ENCODE measurements at regions not wholly inside any gene's neighbourhood (a gene's known extent, or its start where the extent isn't known, plus 50 kb on each side); places are given as distances from the start of the nearest gene placed in this dataset.

DNA sequence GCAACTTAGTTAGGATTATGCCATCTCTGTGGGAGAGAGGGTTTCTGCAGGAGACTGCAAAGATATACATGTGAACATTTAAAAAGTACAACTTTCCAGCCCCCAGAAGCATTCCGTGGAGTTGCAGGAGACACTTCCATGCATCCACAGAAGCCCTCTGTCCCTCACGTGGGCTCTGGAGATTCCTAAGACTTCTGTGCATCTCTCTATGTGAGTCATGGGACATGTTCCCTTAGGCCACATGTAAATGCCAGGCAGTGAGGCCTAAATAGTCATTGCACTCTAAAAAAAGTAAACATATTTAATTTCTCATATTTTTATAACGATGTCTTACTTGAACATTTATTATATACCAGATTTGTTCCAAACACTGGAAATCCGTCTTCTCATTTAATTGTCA lies 126.5 kb upstream of the ROPN1 start:
- no peaks in the 10 kb centered on the region for H4K20me1 ChIP-seq (ENCODE audit: insufficient read depth, low read length)
- H3K4me1 ChIP-seq (ENCODE audit: insufficient read depth, low read length), result peaks cover 35% of the 10 kb centered on the region
- peak overlapping the region; percentile 33 for H3K4me2 ChIP-seq (ENCODE audit: insufficient read depth, low read length)

GRCh38 chr3:124119056-124119716 lies 127.3 kb upstream of the ROPN1 start:
- Histone ChIP-seq H3K79me2 (ENCODE audit: insufficient read depth, low read length) (no peaks in the 10 kb centered on the region), H3K27ac (ENCODE audit: low read depth, low read length) (peak overlapping the region; percentile 44), H3K27me3 (ENCODE audit: insufficient read depth, low read length) (no peaks in the 10 kb centered on the region), H3K4me1 (ENCODE audit: insufficient read depth, low read length) (peaks cover 35% of the 10 kb centered on the region), H3K4me3 (ENCODE audit: insufficient read depth, low read length) (no peak overlapping the region), H4K20me1 (ENCODE audit: insufficient read depth, low read length) (no peaks in the 10 kb centered on the region), H2AFZ (ENCODE audit: low read length) (no peak overlapping the region), H3K36me3 (ENCODE audit: insufficient read depth, low read length) (no peaks in the 10 kb centered on the region), H3K4me2 (ENCODE audit: insufficient read depth, low read length) (peak overlapping the region; percentile 59), H3K9me3 (ENCODE audit: low read depth, low read length) (no peaks in the 10 kb centered on the region)
- peak; percentile 79 for DNase-seq (ENCODE audit: insufficient read length, low spot score, missing footprints)
- TF ChIP-seq CTCF (IDR thresholded peaks at IDR 0.05; ENCODE audit: extremely low read depth, low read depth, low read length), result no peak

More for the DNA sequence above, 126.5 kb upstream of the ROPN1 start:
- peak overlapping the region; percentile 44 for H3K27ac ChIP-seq (ENCODE audit: low read depth, low read length)
- H2AFZ ChIP-seq (ENCODE audit: low read length), result no peak overlapping the region
- no peaks in the 10 kb centered on the region for H3K9me3 ChIP-seq (ENCODE audit: low read depth, low read length)
- TF ChIP-seq CTCF (IDR thresholded peaks at IDR 0.05; ENCODE audit: extremely low read depth, low read depth, low read length), result no peak
- no peaks in the 10 kb centered on the region for H3K79me2 ChIP-seq (ENCODE audit: insufficient read depth, low read length)
- no peaks in the 10 kb centered on the region for H3K36me3 ChIP-seq (ENCODE audit: insufficient read depth, low read length)
- no peak for DNase-seq (ENCODE audit: insufficient read length, low spot score, missing footprints)
- peak overlapping the region; percentile 26 for H3K4me3 ChIP-seq (ENCODE audit: insufficient read depth, low read length)
- H3K27me3 ChIP-seq (ENCODE audit: insufficient read depth, low read length), result no peaks in the 10 kb centered on the region

GRCh38 chr3:124121379-124122312 lies 129.7 kb upstream of the ROPN1 start:
- peaks cover 35% of the 10 kb centered on the region for H3K4me1 ChIP-seq (ENCODE audit: insufficient read depth, low read length)
- no peaks in the 10 kb centered on the region for H3K9me3 ChIP-seq (ENCODE audit: low read depth, low read length)
- H4K20me1 ChIP-seq (ENCODE audit: insufficient read depth, low read length), result no peaks in the 10 kb centered on the region
- H3K36me3 ChIP-seq (ENCODE audit: insufficient read depth, low read length), result no peaks in the 10 kb centered on the region
- H3K4me2 ChIP-seq (ENCODE audit: insufficient read depth, low read length), result no peak overlapping the region
- no peak overlapping the region for H3K27ac ChIP-seq (ENCODE audit: low read depth, low read length)
- TF ChIP-seq CTCF (IDR thresholded peaks at IDR 0.05; ENCODE audit: extremely low read depth, low read depth, low read length), result no peak
- no peak for DNase-seq (ENCODE audit: insufficient read length, low spot score, missing footprints)
- H2AFZ ChIP-seq (ENCODE audit: low read length), result no peak overlapping the region
- no peaks in the 10 kb centered on the region for H3K27me3 ChIP-seq (ENCODE audit: insufficient read depth, low read length)
- H3K4me3 ChIP-seq (ENCODE audit: insufficient read depth, low read length), result no peak overlapping the region
- no peaks in the 10 kb centered on the region for H3K79me2 ChIP-seq (ENCODE audit: insufficient read depth, low read length)

GRCh38 chr3:124125315-124125714 lies 133.4 kb upstream of the ROPN1 start:
- Histone ChIP-seq H3K27ac (ENCODE audit: low read depth, low read length) (no peak overlapping the region), H3K36me3 (ENCODE audit: insufficient read depth, low read length) (no peaks in the 10 kb centered on the region), H3K4me1 (ENCODE audit: insufficient read depth, low read length) (no peaks in the 10 kb centered on the region), H3K79me2 (ENCODE audit: insufficient read depth, low read length) (no peaks in the 10 kb centered on the region), H2AFZ (ENCODE audit: low read length) (no peak overlapping the region), H3K27me3 (ENCODE audit: insufficient read depth, low read length) (no peaks in the 10 kb centered on the region), H3K4me3 (ENCODE audit: insufficient read depth, low read length) (no peak overlapping the region), H3K4me2 (ENCODE audit: insufficient read depth, low read length) (no peak overlapping the region), H3K9me3 (ENCODE audit: low read depth, low read length) (no peaks in the 10 kb centered on the region), H4K20me1 (ENCODE audit: insufficient read depth, low read length) (no peaks in the 10 kb centered on the region)
- no peak for TF ChIP-seq CTCF (IDR thresholded peaks at IDR 0.05; ENCODE audit: extremely low read depth, low read depth, low read length)
- no peak for DNase-seq (ENCODE audit: insufficient read length, low spot score, missing footprints)
